LNCAP (cell line): ENCODE measurements at regions not wholly inside any gene's neighbourhood (a gene's known extent, or its start where the extent isn't known, plus 50 kb on each side); places are given as distances from the start of the nearest gene placed in this dataset.

Experiments
- TF ChIP-seq, protein P1 (sequence below): fragments of 450-650 bp; IDR thresholded peaks from 2 replicates; pipeline ENCODE4 v1.5.1; 2017; ENCODE audit warnings: mild to moderate bottlenecking

DNA sequence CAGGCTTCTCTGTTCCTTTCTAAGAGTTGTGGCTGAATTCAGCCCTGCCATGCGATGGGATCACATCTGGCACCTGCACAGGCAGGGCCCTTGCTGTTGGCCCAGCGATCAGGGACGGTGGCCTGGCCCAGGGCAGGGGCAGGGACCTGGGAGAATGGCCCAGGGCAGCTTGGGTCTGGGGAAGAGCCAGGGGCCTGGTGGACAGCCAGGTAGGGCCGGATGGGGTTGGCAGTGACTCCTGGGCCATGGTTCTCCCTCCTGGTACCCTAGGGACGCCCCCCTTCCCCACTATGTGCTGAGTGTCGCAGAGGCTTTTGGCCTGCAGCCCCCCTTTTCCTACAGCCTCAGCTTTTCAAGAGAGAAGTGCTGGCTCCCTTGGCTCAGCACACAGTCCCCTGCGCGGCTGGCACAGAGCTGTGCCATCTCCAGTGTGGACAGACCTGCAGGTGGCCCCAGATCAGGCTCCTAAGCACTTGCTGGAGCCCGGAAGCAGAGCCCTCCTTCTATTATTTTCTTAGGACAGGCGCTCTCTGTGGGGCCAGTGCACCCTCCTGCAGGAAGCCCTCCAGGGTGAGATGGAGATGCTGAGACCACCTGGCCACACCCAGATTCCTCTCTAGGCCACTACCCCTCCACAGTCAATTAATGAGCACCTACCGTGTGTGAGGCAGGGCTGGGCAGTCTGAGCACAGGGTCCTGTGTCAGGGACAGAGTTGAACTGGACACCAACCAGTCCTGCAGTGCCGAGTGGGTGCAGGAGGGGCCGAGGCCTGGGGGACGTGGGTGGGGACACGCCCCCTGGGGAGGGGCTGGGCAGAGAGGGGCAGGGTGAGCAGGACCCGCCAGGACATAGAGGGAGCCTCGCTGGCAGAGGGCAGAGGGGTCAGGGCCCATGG is 267.6 kb downstream of the ADGRD1 start:
- TF ChIP-seq, protein P1, sequence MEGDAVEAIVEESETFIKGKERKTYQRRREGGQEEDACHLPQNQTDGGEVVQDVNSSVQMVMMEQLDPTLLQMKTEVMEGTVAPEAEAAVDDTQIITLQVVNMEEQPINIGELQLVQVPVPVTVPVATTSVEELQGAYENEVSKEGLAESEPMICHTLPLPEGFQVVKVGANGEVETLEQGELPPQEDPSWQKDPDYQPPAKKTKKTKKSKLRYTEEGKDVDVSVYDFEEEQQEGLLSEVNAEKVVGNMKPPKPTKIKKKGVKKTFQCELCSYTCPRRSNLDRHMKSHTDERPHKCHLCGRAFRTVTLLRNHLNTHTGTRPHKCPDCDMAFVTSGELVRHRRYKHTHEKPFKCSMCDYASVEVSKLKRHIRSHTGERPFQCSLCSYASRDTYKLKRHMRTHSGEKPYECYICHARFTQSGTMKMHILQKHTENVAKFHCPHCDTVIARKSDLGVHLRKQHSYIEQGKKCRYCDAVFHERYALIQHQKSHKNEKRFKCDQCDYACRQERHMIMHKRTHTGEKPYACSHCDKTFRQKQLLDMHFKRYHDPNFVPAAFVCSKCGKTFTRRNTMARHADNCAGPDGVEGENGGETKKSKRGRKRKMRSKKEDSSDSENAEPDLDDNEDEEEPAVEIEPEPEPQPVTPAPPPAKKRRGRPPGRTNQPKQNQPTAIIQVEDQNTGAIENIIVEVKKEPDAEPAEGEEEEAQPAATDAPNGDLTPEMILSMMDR = no peak

DNA sequence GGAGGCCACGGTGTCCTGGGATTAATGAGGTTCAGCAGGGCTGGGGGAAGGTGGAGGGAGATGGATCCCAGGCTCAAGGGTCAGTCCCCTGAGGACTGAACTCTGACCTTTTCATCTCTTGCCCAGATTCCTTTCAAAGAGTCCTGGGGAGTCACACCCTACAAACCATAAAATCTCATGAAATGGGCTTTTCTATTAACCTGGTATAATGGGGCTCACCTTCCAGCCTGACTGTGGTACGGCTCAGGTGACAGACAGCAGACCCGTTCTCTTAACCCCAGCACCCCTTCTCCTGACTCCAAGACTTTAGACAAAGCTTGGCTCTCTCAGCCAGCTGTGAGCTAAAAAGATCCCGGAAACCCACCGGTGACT is 268.2 kb downstream of the ADGRD1 start:
- TF ChIP-seq, protein P1 = no peak

DNA sequence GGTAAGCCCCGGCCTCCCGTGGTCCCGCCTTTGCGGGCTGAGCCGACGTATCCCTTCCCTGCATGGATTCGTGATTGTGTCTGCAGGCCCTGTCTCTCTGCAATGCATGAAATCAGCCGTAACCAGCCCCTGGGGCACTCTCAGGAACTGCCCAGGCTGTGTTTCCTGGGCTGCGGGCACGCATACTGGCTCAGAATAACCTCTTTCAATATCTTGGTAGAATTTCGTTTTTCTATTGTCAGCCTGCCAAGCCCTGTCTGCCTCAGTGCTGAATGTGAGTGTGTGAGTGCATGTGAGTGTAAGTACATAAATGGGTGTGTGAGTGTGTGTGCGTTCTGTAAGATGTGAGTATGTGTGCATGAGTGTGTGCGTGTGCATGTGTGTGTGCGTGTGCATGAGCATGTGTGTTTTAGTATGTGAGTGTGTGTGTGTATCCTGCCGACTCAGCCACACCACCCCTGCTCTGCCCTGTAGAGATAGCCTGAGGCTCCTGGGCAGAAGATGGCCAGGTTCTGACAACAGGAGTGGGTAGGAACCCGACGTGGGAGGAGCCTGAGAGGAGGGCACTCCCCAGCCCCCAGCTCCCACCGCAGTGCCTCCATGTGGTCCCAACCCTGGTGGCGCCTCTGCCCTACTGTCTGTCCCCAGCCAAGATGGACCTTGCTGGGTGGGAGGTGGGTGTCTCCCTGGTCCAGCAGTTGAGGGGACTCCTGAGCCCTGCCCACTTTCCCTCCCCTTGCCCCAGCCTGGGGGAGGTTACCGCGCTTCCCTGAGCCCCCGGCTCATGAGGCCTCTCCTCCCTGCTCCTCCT is 268.8 kb downstream of the ADGRD1 start:
- TF ChIP-seq, protein P1 = no peak

DNA sequence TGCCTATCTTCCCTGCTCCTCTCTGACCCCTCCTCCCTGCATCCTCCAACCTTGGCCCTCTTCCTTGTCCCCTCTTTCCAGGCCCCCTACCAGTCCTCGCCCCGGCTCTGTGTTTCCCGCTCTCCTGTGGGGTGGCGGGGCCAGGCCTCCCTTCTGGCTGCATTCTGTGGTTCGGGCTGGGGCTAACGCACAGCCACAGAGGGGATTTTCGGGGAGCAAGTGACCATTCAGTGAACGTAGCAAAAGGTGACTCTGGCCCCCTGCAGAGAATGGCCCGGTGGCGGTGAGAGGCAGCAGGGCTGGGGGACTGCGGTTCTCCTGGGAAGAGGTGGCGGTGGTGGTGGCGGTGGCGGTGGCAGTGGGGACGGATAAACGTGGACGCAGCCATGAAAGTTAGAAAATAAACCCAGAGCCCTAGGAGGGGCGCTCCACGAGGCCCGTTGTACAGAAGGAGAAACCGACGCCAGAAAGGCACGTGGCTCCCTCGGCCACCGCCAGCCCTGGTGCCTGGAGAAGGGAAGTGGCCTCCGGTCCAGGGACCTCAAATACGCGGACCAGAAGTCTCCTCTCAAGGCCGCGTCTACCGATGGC is 269.6 kb downstream of the ADGRD1 start:
- TF ChIP-seq, protein P1 = no peak

DNA sequence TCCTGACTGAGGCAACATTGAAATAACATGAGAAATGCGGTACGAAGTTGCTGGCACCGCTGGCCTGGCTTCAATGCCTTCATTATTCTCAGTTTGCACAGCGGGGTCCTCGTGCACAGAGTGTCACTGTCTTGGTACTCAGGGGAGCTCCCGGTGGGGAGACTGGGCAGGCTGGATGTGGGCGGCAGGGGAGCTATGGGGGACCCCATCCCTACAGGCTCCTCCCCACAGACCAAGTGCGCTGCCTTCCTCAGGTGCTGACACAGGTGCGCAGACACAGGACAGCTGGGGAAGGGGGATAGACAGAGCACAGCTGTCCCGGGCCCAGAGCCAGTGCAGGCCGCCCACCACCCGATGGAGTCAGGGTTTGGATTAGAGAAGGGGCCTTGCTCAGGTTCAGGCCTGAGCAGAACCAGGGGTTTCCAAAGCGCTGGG is 270.1 kb downstream of the ADGRD1 start:
- TF ChIP-seq, protein P1 = no peak

DNA sequence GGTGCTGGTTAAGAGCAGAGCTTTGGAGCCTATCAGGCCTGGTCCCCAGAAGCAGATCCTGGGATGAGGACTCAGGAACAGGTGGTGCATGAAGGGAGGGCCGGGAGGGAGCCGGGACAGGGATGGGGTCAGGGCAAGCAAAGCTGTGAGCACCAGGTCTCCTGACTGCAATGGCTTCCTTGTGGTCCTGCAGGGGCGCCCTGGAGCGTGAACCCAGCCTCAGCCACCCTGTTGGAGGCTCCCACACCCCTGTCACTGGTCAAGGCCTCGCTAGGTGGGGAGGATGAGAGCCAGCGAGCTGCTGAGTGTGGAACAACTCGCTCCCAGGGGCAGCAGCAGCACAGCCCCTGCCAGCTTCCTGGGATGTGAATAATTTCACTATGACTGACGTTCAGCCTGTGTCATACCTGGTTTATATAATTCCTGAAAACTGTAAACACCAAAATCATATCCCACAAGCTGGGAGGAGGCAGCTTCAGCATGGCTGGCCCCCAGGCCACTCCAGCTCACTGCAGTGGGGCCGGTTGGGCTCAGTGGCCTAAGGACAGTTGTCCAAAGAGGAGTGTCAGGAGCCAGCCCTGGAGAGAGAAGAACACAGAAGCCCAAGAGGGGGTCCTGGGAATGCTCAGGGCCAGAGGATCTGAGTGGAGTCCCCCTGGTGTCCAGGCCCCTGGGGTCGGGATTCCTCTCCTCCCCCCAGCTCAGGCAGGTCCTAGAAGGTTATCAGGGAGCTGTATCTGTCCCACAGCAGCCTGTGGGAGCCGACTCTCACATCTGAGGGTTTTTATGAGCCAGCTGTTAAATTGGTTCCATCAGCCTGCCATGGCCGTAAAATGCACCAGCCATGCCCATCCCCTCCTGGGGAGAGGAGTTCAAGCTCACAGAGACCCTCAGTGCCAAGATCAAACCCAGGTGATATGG is 272.9 kb downstream of the ADGRD1 start:
- TF ChIP-seq, protein P1 = no peak
